ENCODE measurements at regions not wholly inside any gene's neighbourhood (a gene's known extent, or its start where the extent isn't known, plus 50 kb on each side); places are given as distances from the start of the nearest gene placed in this dataset.

GRCh38 chr5:126692971-126693370 lies 84.0 kb upstream of the LMNB1 start:
- H3K9me3 ChIP-seq (ENCODE audit: low read depth), result no peaks in the 10 kb centered on the region
- no peaks in the 10 kb centered on the region for H3K79me2 ChIP-seq
- H3K4me1 ChIP-seq (ENCODE audit: insufficient read depth), result no peaks in the 10 kb centered on the region
- H3K27me3 ChIP-seq, result no peaks in the 10 kb centered on the region
- no peaks in the 10 kb centered on the region for H3K9me2 ChIP-seq (replicated peaks; ENCODE audit: insufficient read depth)
- no peak overlapping the region for H3K4me3 ChIP-seq
- no peaks in the 10 kb centered on the region for H3K36me3 ChIP-seq (replicated peaks; ENCODE audit: insufficient read depth, low read depth)
- WGBS (ENCODE audit: low lambda C conversion rate, missing lambda C conversion rate), result 98% methylated on average over 5 of the region's 5 CpGs
- H3K27ac ChIP-seq, result no peak overlapping the region
- H2AFZ ChIP-seq, result no peak overlapping the region
- no peaks in the 10 kb centered on the region for H4K20me1 ChIP-seq (ENCODE audit: insufficient read depth, poor library complexity, severe bottlenecking)
- DNase-seq (ENCODE audit: low spot score), result no peak
- H3K4me2 ChIP-seq, result no peak overlapping the region
- TF ChIP-seq, protein P1, sequence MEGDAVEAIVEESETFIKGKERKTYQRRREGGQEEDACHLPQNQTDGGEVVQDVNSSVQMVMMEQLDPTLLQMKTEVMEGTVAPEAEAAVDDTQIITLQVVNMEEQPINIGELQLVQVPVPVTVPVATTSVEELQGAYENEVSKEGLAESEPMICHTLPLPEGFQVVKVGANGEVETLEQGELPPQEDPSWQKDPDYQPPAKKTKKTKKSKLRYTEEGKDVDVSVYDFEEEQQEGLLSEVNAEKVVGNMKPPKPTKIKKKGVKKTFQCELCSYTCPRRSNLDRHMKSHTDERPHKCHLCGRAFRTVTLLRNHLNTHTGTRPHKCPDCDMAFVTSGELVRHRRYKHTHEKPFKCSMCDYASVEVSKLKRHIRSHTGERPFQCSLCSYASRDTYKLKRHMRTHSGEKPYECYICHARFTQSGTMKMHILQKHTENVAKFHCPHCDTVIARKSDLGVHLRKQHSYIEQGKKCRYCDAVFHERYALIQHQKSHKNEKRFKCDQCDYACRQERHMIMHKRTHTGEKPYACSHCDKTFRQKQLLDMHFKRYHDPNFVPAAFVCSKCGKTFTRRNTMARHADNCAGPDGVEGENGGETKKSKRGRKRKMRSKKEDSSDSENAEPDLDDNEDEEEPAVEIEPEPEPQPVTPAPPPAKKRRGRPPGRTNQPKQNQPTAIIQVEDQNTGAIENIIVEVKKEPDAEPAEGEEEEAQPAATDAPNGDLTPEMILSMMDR (IDR thresholded peaks at IDR 0.05; ENCODE audit: poor library complexity), result no peak
- TF ChIP-seq EZH2phosphoT487 (IDR thresholded peaks at IDR 0.05; ENCODE audit: low read depth, severe bottlenecking, unreplicated experiment) (no peak), EZH2 (IDR thresholded peaks at IDR 0.05; ENCODE audit: borderline replicate concordance) (no peak)

- Histone ChIP-seq H3K27ac (no peak overlapping the region), H3K4me1 (ENCODE audit: insufficient read depth) (no peaks in the 10 kb centered on the region), H2AFZ (no peak overlapping the region), H3K4me3 (no peak overlapping the region), H4K20me1 (ENCODE audit: insufficient read depth, poor library complexity, severe bottlenecking) (no peaks in the 10 kb centered on the region), H3K4me2 (no peak overlapping the region), H3K27me3 (no peaks in the 10 kb centered on the region), H3K9me2 (replicated peaks; ENCODE audit: insufficient read depth) (no peaks in the 10 kb centered on the region), H3K79me2 (no peaks in the 10 kb centered on the region), H3K9me3 (ENCODE audit: low read depth) (no peaks in the 10 kb centered on the region), H3K36me3 (replicated peaks; ENCODE audit: insufficient read depth, low read depth) (no peaks in the 10 kb centered on the region)
- no peak for DNase-seq (ENCODE audit: low spot score)
- TF ChIP-seq, protein P1 (IDR thresholded peaks at IDR 0.05; ENCODE audit: poor library complexity), result no peak
- TF ChIP-seq EZH2phosphoT487 (IDR thresholded peaks at IDR 0.05; ENCODE audit: low read depth, severe bottlenecking, unreplicated experiment) (no peak), EZH2 (IDR thresholded peaks at IDR 0.05; ENCODE audit: borderline replicate concordance) (no peak)
- 86% methylated on average over 1 of the region's 1 CpG for WGBS (ENCODE audit: low lambda C conversion rate, missing lambda C conversion rate)
Measured at GRCh38 chr5:126693806-126694205, 83.1 kb upstream of the LMNB1 start.

- WGBS (ENCODE audit: low lambda C conversion rate, missing lambda C conversion rate), result 40% methylated on average over 2 of the region's 2 CpGs
- no peaks in the 10 kb centered on the region for H4K20me1 ChIP-seq (ENCODE audit: insufficient read depth, poor library complexity, severe bottlenecking)
- no peaks in the 10 kb centered on the region for H3K4me1 ChIP-seq (ENCODE audit: insufficient read depth)
- H3K79me2 ChIP-seq, result no peaks in the 10 kb centered on the region
- no peak for DNase-seq (ENCODE audit: low spot score)
- no peaks in the 10 kb centered on the region for H3K27me3 ChIP-seq
- no peaks in the 10 kb centered on the region for H3K36me3 ChIP-seq (replicated peaks; ENCODE audit: insufficient read depth, low read depth)
- H3K4me2 ChIP-seq, result no peak overlapping the region
- TF ChIP-seq, protein P1 (IDR thresholded peaks at IDR 0.05; ENCODE audit: poor library complexity), result no peak
- TF ChIP-seq EZH2 (IDR thresholded peaks at IDR 0.05; ENCODE audit: borderline replicate concordance) (no peak), EZH2phosphoT487 (IDR thresholded peaks at IDR 0.05; ENCODE audit: low read depth, severe bottlenecking, unreplicated experiment) (no peak)
- no peaks in the 10 kb centered on the region for H3K9me2 ChIP-seq (replicated peaks; ENCODE audit: insufficient read depth)
- no peak overlapping the region for H2AFZ ChIP-seq
- H3K4me3 ChIP-seq, result no peak overlapping the region
- H3K9me3 ChIP-seq (ENCODE audit: low read depth), result no peaks in the 10 kb centered on the region
- H3K27ac ChIP-seq, result no peak overlapping the region
Measured at GRCh38 chr5:126694403-126694802, 82.5 kb upstream of the LMNB1 start.

DNA sequence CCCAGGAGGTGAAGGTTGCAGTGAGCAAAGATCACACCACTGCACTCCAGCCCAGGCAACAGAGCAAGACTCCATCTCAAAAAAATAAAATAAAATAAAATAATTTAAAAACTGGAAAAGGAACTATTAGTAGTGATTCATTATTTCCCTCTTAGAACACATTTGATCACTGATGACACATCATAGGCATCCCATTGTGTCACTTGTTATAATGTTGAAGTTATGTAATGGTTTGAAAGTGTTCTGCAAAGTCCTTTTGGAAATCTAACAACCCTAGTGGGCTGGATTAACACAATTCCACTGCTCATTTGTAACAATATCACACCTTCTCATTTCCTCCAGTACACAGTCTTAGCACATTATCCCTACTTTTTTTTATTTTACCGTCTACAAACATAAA lies 81.8 kb upstream of the LMNB1 start:
- TF ChIP-seq EZH2 (IDR thresholded peaks at IDR 0.05; ENCODE audit: borderline replicate concordance) (no peak), EZH2phosphoT487 (IDR thresholded peaks at IDR 0.05; ENCODE audit: low read depth, severe bottlenecking, unreplicated experiment) (no peak)
- TF ChIP-seq, protein P1 (IDR thresholded peaks at IDR 0.05; ENCODE audit: poor library complexity), result no peak

More for the DNA sequence above, 81.8 kb upstream of the LMNB1 start:
- Histone ChIP-seq H3K4me1 (ENCODE audit: insufficient read depth) (no peaks in the 10 kb centered on the region), H4K20me1 (ENCODE audit: insufficient read depth, poor library complexity, severe bottlenecking) (no peaks in the 10 kb centered on the region), H3K27me3 (no peaks in the 10 kb centered on the region), H3K79me2 (no peaks in the 10 kb centered on the region), H3K36me3 (replicated peaks; ENCODE audit: insufficient read depth, low read depth) (no peaks in the 10 kb centered on the region), H3K27ac (no peak overlapping the region), H2AFZ (no peak overlapping the region), H3K4me2 (no peak overlapping the region), H3K4me3 (no peak overlapping the region), H3K9me2 (replicated peaks; ENCODE audit: insufficient read depth) (no peaks in the 10 kb centered on the region), H3K9me3 (ENCODE audit: low read depth) (no peaks in the 10 kb centered on the region)
- WGBS (ENCODE audit: low lambda C conversion rate, missing lambda C conversion rate), result 94% methylated on average over 1 of the region's 1 CpG
- DNase-seq (ENCODE audit: low spot score), result no peak

Data from hepatocyte (in vitro differentiated cells).